Loucy (cell line): ENCODE measurements at regions not wholly inside any gene's neighbourhood (a gene's known extent, or its start where the extent isn't known, plus 50 kb on each side); places are given as distances from the start of the nearest gene placed in this dataset.

Experiments
- H2AFZ ChIP-seq: fragments of 200-600 bp; sonication (generic); 2 replicates; pipeline ENCODE4 v1.6.0; 2016; ENCODE audit warnings: antibody characterized with exemption, mild to moderate bottlenecking, low read length, moderate library complexity
- H3F3A ChIP-seq: fragments of 200-600 bp; 2 replicates; pipeline ENCODE4 v1.6.0; 2016; ENCODE audit warnings: antibody characterized with exemption, low read depth, mild to moderate bottlenecking
- H3K27me3 ChIP-seq: fragments of 200-600 bp; sonication (generic); 2 replicates; pipeline ENCODE4 v1.6.1; 2014; ENCODE audit warnings: low read length, mild to moderate bottlenecking; ENCODE audit not compliant: insufficient read depth, poor library complexity, severe bottlenecking
- H3K36me3 ChIP-seq: fragments of 200-600 bp; sonication (generic); 2 replicates; pipeline ENCODE4 v1.6.1; 2016; ENCODE audit warnings: low read length; ENCODE audit not compliant: insufficient read depth
- H3K4me1 ChIP-seq: fragments of 200-600 bp; sonication (generic); 2 replicates; pipeline ENCODE4 v1.5.1; 2014; ENCODE audit warnings: low read length, mild to moderate bottlenecking; ENCODE audit not compliant: insufficient read depth, poor library complexity, severe bottlenecking
- H3K4me2 ChIP-seq: fragments of 200-600 bp; sonication (generic); 2 replicates; pipeline ENCODE4 v1.6.0; 2014; ENCODE audit warnings: antibody characterized with exemption, low read length, low read depth, mild to moderate bottlenecking; ENCODE audit not compliant: poor library complexity, severe bottlenecking
- H3K4me3 ChIP-seq: fragments of 200-600 bp; sonication (generic); 2 replicates; pipeline ENCODE4 v1.5.1; 2014; ENCODE audit warnings: low read length, mild to moderate bottlenecking, mixed read lengths; ENCODE audit not compliant: poor library complexity, severe bottlenecking
- H3K79me2 ChIP-seq: fragments of 200-600 bp; sonication (generic); 2 replicates; pipeline ENCODE4 v1.6.1; 2014; ENCODE audit warnings: low read length; ENCODE audit not compliant: insufficient read depth
- H3K9ac ChIP-seq: fragments of 200-600 bp; sonication (generic); 2 replicates; pipeline ENCODE4 v1.6.0; 2014; ENCODE audit warnings: mild to moderate bottlenecking, low read depth, low read length, moderate library complexity; ENCODE audit not compliant: poor library complexity, severe bottlenecking
- H3K9me2 ChIP-seq: fragments of 200-600 bp; sonication (generic); replicated peaks from 2 replicates; pipeline ENCODE4 v1.6.1; 2016; ENCODE audit warnings: low read depth, low read length, mixed read lengths
- H3K9me3 ChIP-seq: fragments of 200-600 bp; sonication (generic); 2 replicates; pipeline ENCODE4 v1.6.1; 2014; ENCODE audit warnings: mild to moderate bottlenecking, antibody characterized with exemption, low read length, low read depth; ENCODE audit not compliant: insufficient read depth
- H4K20me1 ChIP-seq: fragments of 200-600 bp; sonication (generic); 2 replicates; pipeline ENCODE4 v1.6.0; 2014; ENCODE audit warnings: antibody characterized with exemption, low read length, mild to moderate bottlenecking; ENCODE audit not compliant: insufficient read depth, poor library complexity, severe bottlenecking
- EZH2phosphoT487 ChIP-seq: fragments of 200-600 bp; IDR thresholded peaks from 2 replicates; pipeline ENCODE4 v1.6.1; 2018; ENCODE audit warnings: antibody characterized with exemption, mild to moderate bottlenecking, moderate library complexity, borderline replicate concordance
- TF ChIP-seq, protein P1 (sequence below): fragments of 200-600 bp; sonication (generic); conservative IDR thresholded peaks from 2 replicates; pipeline ENCODE4 v1.5.1; 2014; ENCODE audit warnings: mild to moderate bottlenecking, antibody characterized with exemption, low read length

DNA sequence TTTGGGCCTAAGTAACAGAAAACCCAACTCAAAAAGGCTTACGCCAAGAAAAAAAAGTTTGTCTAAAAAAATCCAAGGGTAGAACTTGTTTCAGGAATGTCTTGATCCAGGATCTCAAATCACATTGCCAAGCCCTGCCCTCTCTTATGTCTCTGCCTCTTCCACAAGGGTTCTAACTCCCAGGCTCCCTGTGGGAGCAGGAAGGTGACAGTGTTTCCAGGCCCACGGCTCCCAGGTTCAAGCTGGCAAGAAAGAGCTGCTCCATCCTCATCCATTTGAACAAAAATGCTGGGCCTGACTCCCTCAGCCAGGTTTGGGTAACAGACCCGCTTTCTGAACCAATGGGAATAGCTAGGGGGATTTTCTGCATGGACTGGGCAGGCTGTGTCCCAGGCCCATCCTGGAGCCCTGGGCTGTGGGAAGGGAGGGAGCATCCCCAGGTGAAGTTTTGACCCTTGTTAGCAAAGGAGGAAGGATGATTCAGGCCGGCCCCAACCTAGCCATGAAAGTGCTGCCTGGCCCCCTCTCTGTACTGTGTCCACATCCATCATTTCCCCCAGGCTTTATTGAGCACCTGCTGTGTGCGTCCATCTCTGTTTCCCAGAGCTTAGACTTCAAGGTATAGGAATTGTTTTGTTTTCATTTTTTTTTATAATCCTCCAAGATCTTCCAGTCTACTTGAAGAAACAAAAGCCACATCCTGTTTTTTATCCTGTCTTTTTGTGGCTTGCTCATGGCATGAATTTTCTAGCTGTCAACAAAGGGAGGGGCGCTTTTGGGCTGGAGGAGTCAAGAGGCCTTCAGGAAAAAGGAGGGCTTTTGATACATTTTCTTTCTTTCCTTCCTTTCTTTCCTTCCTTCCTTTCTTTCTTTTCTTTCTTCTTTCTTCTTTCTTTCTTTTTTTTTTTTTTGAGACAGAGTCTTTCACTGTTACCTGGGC, 159.8 kb downstream of the TFAP2C start:
- Histone ChIP-seq H3K4me3 (no peak overlapping the region), H3K4me1 (no peaks in the 10 kb centered on the region), H3K4me2 (no peak overlapping the region), H3K9me3 (no peaks in the 10 kb centered on the region), H2AFZ (no peak overlapping the region), H3F3A (no peaks in the 10 kb centered on the region), H3K79me2 (no peaks in the 10 kb centered on the region), H3K9ac (no peak overlapping the region), H3K36me3 (no peaks in the 10 kb centered on the region), H3K9me2 (no peaks in the 10 kb centered on the region), H3K27me3 (no peaks in the 10 kb centered on the region), H4K20me1 (no peaks in the 10 kb centered on the region)
- TF ChIP-seq, protein P1, sequence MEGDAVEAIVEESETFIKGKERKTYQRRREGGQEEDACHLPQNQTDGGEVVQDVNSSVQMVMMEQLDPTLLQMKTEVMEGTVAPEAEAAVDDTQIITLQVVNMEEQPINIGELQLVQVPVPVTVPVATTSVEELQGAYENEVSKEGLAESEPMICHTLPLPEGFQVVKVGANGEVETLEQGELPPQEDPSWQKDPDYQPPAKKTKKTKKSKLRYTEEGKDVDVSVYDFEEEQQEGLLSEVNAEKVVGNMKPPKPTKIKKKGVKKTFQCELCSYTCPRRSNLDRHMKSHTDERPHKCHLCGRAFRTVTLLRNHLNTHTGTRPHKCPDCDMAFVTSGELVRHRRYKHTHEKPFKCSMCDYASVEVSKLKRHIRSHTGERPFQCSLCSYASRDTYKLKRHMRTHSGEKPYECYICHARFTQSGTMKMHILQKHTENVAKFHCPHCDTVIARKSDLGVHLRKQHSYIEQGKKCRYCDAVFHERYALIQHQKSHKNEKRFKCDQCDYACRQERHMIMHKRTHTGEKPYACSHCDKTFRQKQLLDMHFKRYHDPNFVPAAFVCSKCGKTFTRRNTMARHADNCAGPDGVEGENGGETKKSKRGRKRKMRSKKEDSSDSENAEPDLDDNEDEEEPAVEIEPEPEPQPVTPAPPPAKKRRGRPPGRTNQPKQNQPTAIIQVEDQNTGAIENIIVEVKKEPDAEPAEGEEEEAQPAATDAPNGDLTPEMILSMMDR, result no peak
- TF ChIP-seq EZH2phosphoT487, result no peak

DNA sequence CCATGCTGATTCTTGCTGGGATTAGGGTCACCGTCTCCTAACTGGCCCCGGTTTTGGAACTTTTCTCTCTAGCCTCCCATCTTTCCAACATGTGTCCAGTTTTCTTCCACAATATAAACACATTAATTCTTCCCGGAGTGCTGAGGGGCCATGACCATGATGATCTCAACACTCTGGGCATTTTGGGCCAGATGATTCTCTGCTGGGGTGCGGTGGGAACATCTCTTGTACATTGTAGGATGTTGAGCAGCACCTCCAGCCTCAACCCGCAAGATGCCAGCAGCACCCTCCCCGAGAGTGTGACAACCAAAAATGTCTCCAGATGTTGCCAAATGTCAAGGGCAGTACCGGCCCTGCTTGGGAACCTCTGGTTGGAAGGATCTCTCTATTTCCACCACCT, 164.8 kb downstream of the TFAP2C start:
- no peaks in the 10 kb centered on the region for H4K20me1 ChIP-seq
- no peaks in the 10 kb centered on the region for H3K27me3 ChIP-seq
- H3K4me3 ChIP-seq, result no peak overlapping the region
- no peak overlapping the region for H3K9ac ChIP-seq
- H3K9me2 ChIP-seq, result no peaks in the 10 kb centered on the region
- no peaks in the 10 kb centered on the region for H3F3A ChIP-seq
- no peak overlapping the region for H3K4me2 ChIP-seq
- no peaks in the 10 kb centered on the region for H3K4me1 ChIP-seq
- peaks cover 9% of the 10 kb centered on the region; the same call in 1 of the 2 replicates for H3K9me3 ChIP-seq
- no peaks in the 10 kb centered on the region for H3K36me3 ChIP-seq
- TF ChIP-seq, protein P1, result no peak
- no peak for TF ChIP-seq EZH2phosphoT487
- no peak overlapping the region for H2AFZ ChIP-seq
- H3K79me2 ChIP-seq, result no peaks in the 10 kb centered on the region

DNA sequence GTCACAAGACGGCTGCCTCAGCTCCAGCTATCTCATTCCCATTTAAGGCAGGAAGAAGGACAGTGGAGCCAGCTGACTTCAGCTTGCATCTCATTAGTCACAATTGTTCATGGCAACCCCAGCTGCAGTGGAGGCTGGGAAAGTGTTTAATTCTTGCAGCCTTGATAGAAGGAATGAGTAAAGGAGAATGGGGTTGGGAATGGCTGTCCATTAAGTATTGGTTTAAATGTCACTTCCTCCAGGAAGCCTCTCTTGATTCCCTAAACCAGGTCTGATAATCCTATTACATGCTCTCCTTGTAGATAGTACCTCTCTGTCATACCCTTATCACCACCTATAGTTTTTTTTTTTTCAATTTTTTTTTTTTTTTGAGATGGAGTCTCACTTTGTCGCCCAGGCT, 166.4 kb downstream of the TFAP2C start:
- H3F3A ChIP-seq, result no peaks in the 10 kb centered on the region

More for the DNA sequence above, 166.4 kb downstream of the TFAP2C start:
- H4K20me1 ChIP-seq, result no peaks in the 10 kb centered on the region
- H3K36me3 ChIP-seq, result no peaks in the 10 kb centered on the region
- H3K9me2 ChIP-seq, result no peaks in the 10 kb centered on the region
- H3K27me3 ChIP-seq, result no peaks in the 10 kb centered on the region
- no peak overlapping the region for H2AFZ ChIP-seq
- no peak overlapping the region for H3K4me3 ChIP-seq
- no peak for TF ChIP-seq EZH2phosphoT487
- TF ChIP-seq, protein P1, result no peak
- H3K4me1 ChIP-seq, result no peaks in the 10 kb centered on the region
- H3K9me3 ChIP-seq, result peaks cover 9% of the 10 kb centered on the region; the same call in 1 of the 2 replicates
- no peaks in the 10 kb centered on the region for H3K79me2 ChIP-seq
- no peak overlapping the region for H3K4me2 ChIP-seq
- no peak overlapping the region for H3K9ac ChIP-seq
